GM12891 (cell line): ENCODE measurements at regions not wholly inside any gene's neighbourhood (a gene's known extent, or its start where the extent isn't known, plus 50 kb on each side); places are given as distances from the start of the nearest gene placed in this dataset.

Experiments used
- POLR2AphosphoS5 ChIP-seq: IDR thresholded peaks from 2 replicates; pipeline ENCODE4 v1.6.1; 2011; ENCODE audit warnings: low read depth, low read length, control low read depth
- POU2F2 ChIP-seq: IDR thresholded peaks from 2 replicates; pipeline ENCODE4 v1.6.1; 2011; ENCODE audit warnings: low read depth, mild to moderate bottlenecking, control low read depth, low read length, moderate library complexity

- TF ChIP-seq POLR2AphosphoS5, result no peak
- no peak for TF ChIP-seq POU2F2
Measured at GRCh38 chr2:19669559-19669958, 232.2 kb downstream of the TTC32 start.
